Renal cortex interstitium (tissue), 11 donors: ENCODE measurements at regions not wholly inside any gene's neighbourhood (a gene's known extent, or its start where the extent isn't known, plus 50 kb on each side); places are given as distances from the start of the nearest gene placed in this dataset.

Source experiments
- DNase-seq, 11 donors: peaks; one replicate each; pipeline ENCODE4 v3.0.0-alpha.2; 2013; ENCODE audit warnings: low read depth in 9 of 11, low spot score in 4 of 11; ENCODE audit errors: extremely low read depth in 1 of 11

- peak in 2 of 11 donors; percentile 24 to 43 for DNase-seq
These were observed 589.9 kb downstream of the ZNF608 start for GRCh38 chr5:124156415-124156996.

GRCh38 chr5:124154714-124155113, 591.7 kb downstream of the ZNF608 start:
- DNase-seq = no peak

- no peak for DNase-seq
These were observed 592.9 kb downstream of the ZNF608 start for GRCh38 chr5:124153588-124153987.

GRCh38 chr5:124148574-124148973, 597.9 kb downstream of the ZNF608 start:
- DNase-seq = no peak

- no peak for DNase-seq
These were observed 606.4 kb downstream of the ZNF608 start for GRCh38 chr5:124140060-124140459.

- no peak for DNase-seq
These were observed 607.0 kb downstream of the ZNF608 start for GRCh38 chr5:124139477-124139876.

- DNase-seq = no peak
These were observed 609.8 kb downstream of the ZNF608 start for GRCh38 chr5:124136609-124137008.

GRCh38 chr5:124134941-124135340, 611.5 kb downstream of the ZNF608 start:
- DNase-seq = no peak

- no peak for DNase-seq
These were observed 613.0 kb downstream of the ZNF608 start for GRCh38 chr5:124133406-124133805.

- DNase-seq = no peak
These were observed 613.6 kb downstream of the ZNF608 start for GRCh38 chr5:124132843-124133242.

- DNase-seq = no peak
These were observed 615.0 kb downstream of the ZNF608 start for GRCh38 chr5:124131466-124131865.

- DNase-seq = no peak
These were observed 615.6 kb downstream of the ZNF608 start for GRCh38 chr5:124130816-124131215.

- no peak for DNase-seq
These were observed 616.9 kb downstream of the CSNK1G3 start for GRCh38 chr5:124128867-124129266.

GRCh38 chr5:124126504-124127217, 614.7 kb downstream of the CSNK1G3 start:
- peak in 1 of 11 donors; percentile 31 for DNase-seq

GRCh38 chr5:124124711-124125229, 612.8 kb downstream of the CSNK1G3 start:
- DNase-seq = peak in 1 of 11 donors; percentile 27

GRCh38 chr5:124121198-124121597, 609.2 kb downstream of the CSNK1G3 start:
- no peak for DNase-seq

GRCh38 chr5:124114911-124115310, 602.9 kb downstream of the CSNK1G3 start:
- no peak for DNase-seq

GRCh38 chr5:124111886-124112285, 599.9 kb downstream of the CSNK1G3 start:
- no peak for DNase-seq

GRCh38 chr5:124110942-124111341, 599.0 kb downstream of the CSNK1G3 start:
- no peak for DNase-seq

GRCh38 chr5:124105326-124105725, 593.3 kb downstream of the CSNK1G3 start:
- DNase-seq = no peak

- no peak for DNase-seq
These were observed 592.8 kb downstream of the CSNK1G3 start for GRCh38 chr5:124104821-124105220.
